IPS DF 4.7 (cell line): ENCODE measurements at regions not wholly inside any gene's neighbourhood (a gene's known extent, or its start where the extent isn't known, plus 50 kb on each side); places are given as distances from the start of the nearest gene placed in this dataset.
"Not testable (repeated sequence)": the region's sequence is repeated elsewhere in the genome, so short reads cannot be mapped to it uniquely, and the experiment has no call there.

Source experiments
- DNase-seq: peaks from one replicate; pipeline ENCODE4 v3.0.0-alpha.2; 2013; ENCODE audit warnings: low spot score; ENCODE audit errors: extremely low read depth

GRCh38 chrX:140342410-140342809, 162.5 kb downstream of the SOX3 start:
- no peak for DNase-seq

GRCh38 chrX:140337263-140337662, 167.6 kb downstream of the SOX3 start:
- DNase-seq = no peak

GRCh38 chrX:140318296-140318695, 186.6 kb downstream of the SOX3 start:
- no peak for DNase-seq

GRCh38 chrX:140317462-140317861, 187.4 kb downstream of the SOX3 start:
- no peak for DNase-seq

GRCh38 chrX:140298960-140299825, 205.7 kb downstream of the SOX3 start:
- DNase-seq = no peak

GRCh38 chrX:140297273-140297672, 207.6 kb downstream of the SOX3 start:
- no peak for DNase-seq

- DNase-seq = no peak
Observed at GRCh38 chrX:140292961-140293360, 211.9 kb downstream of the SOX3 start.

GRCh38 chrX:140292188-140292587, 212.7 kb downstream of the SOX3 start:
- DNase-seq = no peak

GRCh38 chrX:140274811-140275525, 229.9 kb downstream of the SOX3 start:
- DNase-seq = peak; percentile 19

- no peak for DNase-seq
Observed at GRCh38 chrX:140273921-140274320, 230.9 kb downstream of the SOX3 start.

GRCh38 chrX:140250391-140250790, 254.5 kb downstream of the SOX3 start:
- no peak for DNase-seq

GRCh38 chrX:140249088-140249487, 255.8 kb downstream of the SOX3 start:
- DNase-seq = no peak

- no peak for DNase-seq
Observed at GRCh38 chrX:140229191-140229590, 263.9 kb upstream of the CXorf66 start.

- not testable (repeated sequence) for DNase-seq
Observed at GRCh38 chrX:140226037-140226436, 260.7 kb upstream of the CXorf66 start.

- DNase-seq = not testable (repeated sequence)
Observed at GRCh38 chrX:140215894-140216293, 250.6 kb upstream of the CXorf66 start.

- DNase-seq = not testable (repeated sequence)
Observed at GRCh38 chrX:140214518-140214917, 249.2 kb upstream of the CXorf66 start.

- DNase-seq = no peak
Observed at GRCh38 chrX:140206657-140207056, 241.3 kb upstream of the CXorf66 start.

GRCh38 chrX:140190441-140191108, 225.3 kb upstream of the CXorf66 start:
- DNase-seq = no peak

- DNase-seq = no peak
Observed at GRCh38 chrX:140180585-140180984, 215.3 kb upstream of the CXorf66 start.

- no peak for DNase-seq
Observed at GRCh38 chrX:140177821-140178220, 212.5 kb upstream of the CXorf66 start.

GRCh38 chrX:140172401-140172800, 207.1 kb upstream of the CXorf66 start:
- DNase-seq = no peak

- DNase-seq = no peak
Observed at GRCh38 chrX:140167551-140167950, 202.2 kb upstream of the CXorf66 start.
